ENCODE measurements at regions not wholly inside any gene's neighbourhood (a gene's known extent, or its start where the extent isn't known, plus 50 kb on each side); places are given as distances from the start of the nearest gene placed in this dataset.

DNA sequence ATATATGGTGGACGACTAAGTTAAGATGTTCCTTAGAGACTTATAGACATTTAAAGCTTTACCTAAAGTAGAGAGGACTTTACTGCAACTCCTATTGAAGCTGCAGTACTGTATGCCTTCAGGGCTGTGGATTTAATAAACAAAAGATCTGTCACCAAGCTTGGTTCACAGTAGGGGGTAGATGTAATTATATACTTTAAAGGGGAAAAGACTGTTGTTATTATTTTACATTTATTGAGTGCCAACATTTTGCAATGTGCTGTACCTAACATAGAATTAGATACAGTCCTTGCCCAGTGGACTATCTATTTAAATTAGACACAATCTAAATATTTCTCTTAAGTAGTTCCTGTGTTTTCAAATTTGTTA lies 67.2 kb downstream of the SLIT2 start:
- no peak for DNase-seq (ENCODE audit: low read depth)
- no peak overlapping the region for H3K4me3 ChIP-seq (ENCODE audit: low read length)

DNA sequence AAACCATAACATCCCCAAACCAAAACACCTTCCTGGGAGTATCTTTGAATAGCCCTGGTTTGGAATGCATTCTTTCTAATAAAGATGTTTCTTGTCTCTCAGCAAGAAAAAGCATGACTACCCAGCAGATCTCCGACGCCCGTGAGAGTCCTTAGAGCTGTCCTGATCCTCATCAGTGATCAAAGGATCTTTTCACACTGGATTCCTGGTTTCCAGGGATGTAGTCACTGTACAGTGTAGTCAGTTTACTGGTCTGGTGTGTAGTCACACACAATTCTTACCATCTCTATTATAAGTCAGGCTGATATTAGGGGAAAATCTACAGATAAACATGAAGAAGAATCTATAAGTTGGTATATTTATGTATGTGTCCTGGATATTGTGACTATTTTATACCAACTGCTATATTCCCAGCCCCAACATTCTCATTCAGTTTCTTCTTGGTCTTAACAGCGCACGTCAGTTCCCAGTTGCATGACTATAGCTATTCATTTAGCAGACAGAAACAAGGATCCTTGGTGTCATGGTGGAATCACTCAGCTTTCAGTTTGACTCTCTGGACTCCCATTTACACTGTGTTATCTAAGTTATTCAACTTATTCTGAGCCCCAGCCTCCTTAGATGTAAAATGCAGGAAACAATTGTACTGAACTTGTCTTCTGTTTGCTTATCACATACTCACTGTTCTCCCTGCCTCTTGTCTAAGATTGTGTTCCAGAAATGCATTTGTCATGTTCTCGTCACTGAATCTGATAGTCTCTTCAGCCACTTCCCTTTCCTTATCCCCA lies 68.3 kb downstream of the SLIT2 start:
- DNase-seq (ENCODE audit: low read depth) = no peak
- TF ChIP-seq, protein P1, sequence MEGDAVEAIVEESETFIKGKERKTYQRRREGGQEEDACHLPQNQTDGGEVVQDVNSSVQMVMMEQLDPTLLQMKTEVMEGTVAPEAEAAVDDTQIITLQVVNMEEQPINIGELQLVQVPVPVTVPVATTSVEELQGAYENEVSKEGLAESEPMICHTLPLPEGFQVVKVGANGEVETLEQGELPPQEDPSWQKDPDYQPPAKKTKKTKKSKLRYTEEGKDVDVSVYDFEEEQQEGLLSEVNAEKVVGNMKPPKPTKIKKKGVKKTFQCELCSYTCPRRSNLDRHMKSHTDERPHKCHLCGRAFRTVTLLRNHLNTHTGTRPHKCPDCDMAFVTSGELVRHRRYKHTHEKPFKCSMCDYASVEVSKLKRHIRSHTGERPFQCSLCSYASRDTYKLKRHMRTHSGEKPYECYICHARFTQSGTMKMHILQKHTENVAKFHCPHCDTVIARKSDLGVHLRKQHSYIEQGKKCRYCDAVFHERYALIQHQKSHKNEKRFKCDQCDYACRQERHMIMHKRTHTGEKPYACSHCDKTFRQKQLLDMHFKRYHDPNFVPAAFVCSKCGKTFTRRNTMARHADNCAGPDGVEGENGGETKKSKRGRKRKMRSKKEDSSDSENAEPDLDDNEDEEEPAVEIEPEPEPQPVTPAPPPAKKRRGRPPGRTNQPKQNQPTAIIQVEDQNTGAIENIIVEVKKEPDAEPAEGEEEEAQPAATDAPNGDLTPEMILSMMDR (IDR thresholded peaks at IDR 0.05; ENCODE audit: insufficient read depth, low read depth, low read length, missing control alignments) = no peak
- no peak overlapping the region for H3K4me3 ChIP-seq (ENCODE audit: low read length)

More for the DNA sequence above, 67.2 kb downstream of the SLIT2 start:
- TF ChIP-seq, protein P1 (IDR thresholded peaks at IDR 0.05; ENCODE audit: insufficient read depth, low read depth, low read length, missing control alignments) = no peak

DNA sequence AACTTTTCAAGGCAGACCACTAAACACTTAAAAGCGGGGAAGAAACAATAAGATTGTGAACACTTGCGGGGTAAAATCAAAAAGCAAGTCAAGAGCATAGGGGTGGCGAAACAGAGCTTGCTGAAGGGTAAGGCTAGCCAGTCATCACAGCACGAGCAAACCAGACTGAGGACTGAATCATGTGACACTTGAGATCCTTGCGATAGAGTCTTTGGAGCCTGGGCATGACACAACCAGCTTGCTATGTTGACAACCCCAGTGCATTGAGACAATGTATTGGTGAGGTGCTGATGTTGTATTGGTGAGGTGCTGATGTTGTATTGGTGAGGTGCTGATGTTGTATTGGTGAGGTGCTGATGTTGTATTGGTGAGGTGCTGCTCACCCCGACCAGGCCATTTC lies 72.3 kb downstream of the SLIT2 start:
- TF ChIP-seq, protein P1 (IDR thresholded peaks at IDR 0.05; ENCODE audit: insufficient read depth, low read depth, low read length, missing control alignments) = no peak
- no peak overlapping the region for H3K4me3 ChIP-seq (ENCODE audit: low read length)
- DNase-seq (ENCODE audit: low read depth) = peak; percentile 53

DNA sequence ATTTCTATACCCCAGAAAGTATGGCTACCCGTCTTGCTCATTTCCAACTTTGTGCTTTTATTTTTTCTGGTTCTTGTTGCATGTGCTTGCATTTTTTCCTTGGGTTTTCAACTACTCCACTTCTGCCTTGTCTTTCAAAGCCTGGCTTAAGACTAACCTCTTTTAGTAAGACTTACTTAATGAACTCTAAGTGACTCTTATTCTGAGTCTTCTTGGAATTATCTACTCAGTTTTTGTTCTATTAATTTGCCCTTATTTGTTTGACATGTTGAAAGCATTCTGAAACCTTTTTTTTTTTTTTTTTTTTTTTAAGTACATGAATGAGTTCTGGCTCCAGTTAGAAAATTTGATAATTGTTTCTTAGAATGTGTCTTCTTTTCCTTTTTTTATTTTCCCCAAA lies 74.8 kb downstream of the SLIT2 start:
- no peak overlapping the region for H3K4me3 ChIP-seq (ENCODE audit: low read length)
- DNase-seq (ENCODE audit: low read depth) = no peak
- TF ChIP-seq, protein P1 (IDR thresholded peaks at IDR 0.05; ENCODE audit: insufficient read depth, low read depth, low read length, missing control alignments) = no peak

DNA sequence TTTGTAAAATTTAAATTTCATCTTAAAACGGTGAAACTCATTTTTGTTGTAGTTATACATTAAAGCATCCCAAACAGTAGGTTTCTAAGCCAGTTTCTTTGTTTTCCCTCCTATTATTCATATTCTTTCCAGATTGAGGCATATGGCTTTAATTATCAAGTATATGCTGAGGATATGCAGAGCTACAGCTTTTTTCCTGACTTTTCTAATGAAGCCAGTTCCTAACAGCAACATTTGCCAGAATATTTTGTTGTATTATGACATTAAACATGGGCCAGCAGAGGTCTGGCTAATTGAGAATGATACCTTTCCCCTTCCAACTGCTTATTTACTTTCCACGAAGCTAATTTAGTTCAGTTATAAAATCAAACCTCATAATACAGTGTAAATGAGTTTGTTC lies 75.3 kb downstream of the SLIT2 start:
- TF ChIP-seq, protein P1 (IDR thresholded peaks at IDR 0.05; ENCODE audit: insufficient read depth, low read depth, low read length, missing control alignments) = no peak
- no peak overlapping the region for H3K4me3 ChIP-seq (ENCODE audit: low read length)
- DNase-seq (ENCODE audit: low read depth) = no peak

DNA sequence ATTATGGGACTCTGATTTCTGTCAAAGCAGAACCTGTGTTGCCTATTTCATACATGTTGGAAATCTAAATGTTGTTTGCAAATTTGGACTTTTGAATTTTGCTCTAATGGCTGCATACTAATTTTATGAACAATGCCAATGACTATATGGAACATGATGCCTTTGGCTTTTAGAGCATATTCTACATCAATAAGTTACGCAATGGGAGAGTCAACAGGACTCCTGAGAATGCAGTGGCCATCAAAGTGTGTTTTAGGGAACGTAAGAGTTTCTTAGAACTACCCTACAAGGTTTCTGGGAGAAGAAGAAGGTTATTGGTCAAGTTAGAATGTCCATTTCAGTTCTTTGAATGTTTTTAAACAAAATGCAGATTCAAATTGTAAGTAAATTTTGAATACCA lies 76.1 kb downstream of the SLIT2 start:
- TF ChIP-seq, protein P1 (IDR thresholded peaks at IDR 0.05; ENCODE audit: insufficient read depth, low read depth, low read length, missing control alignments) = no peak
- H3K4me3 ChIP-seq (ENCODE audit: low read length) = no peak overlapping the region
- DNase-seq (ENCODE audit: low read depth) = no peak

DNA sequence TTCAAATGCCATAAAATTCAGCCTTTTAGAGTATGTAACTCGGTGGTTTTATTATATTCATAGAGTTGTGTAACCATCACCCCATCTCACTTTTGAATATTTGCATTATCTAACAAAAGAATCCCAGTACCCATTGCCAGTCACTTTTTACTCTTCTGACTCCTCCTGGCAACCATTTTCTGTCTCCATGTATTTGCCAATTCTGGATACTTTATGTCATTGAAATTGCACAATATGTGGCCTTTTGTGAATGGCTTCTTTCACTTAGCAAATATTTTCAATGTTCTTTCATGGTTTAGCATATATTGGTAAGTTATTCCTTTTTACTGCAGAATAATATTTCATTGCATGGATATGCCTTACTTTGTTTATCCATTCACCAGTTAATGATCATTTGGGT lies 79.9 kb downstream of the SLIT2 start:
- no peak for DNase-seq (ENCODE audit: low read depth)
- TF ChIP-seq, protein P1 (IDR thresholded peaks at IDR 0.05; ENCODE audit: insufficient read depth, low read depth, low read length, missing control alignments) = no peak
- H3K4me3 ChIP-seq (ENCODE audit: low read length) = no peak overlapping the region
